Body of pancreas (tissue), 4 donors: ENCODE measurements at regions not wholly inside any gene's neighbourhood (a gene's known extent, or its start where the extent isn't known, plus 50 kb on each side); places are given as distances from the start of the nearest gene placed in this dataset.
A peak's percentile ranks its signal among the peaks of the same experiment; 100 is the strongest.
"Not testable (repeated sequence)": the region's sequence is repeated elsewhere in the genome, so short reads cannot be mapped to it uniquely, and the experiment has no call there.

Experiments used
- ATAC-seq: fragments of 150-250 bp; one replicate; pipeline ENCODE4 v1.9.1; 2016
- DNase-seq, 4 donors: peaks; one replicate each; pipeline ENCODE4 v3.0.0-alpha.2; 2019
- H3K27ac ChIP-seq, 4 donors: fragments of 200-600 bp; sonication (generic); 1 replicate in 3 of 4; 2 replicates in 1 of 4; pipeline versions ENCODE4 v1.5.1 to v1.6.1; 2016 to 2019; ENCODE audit warnings: mild to moderate bottlenecking in 1 of 4, mixed read lengths in 1 of 4, moderate library complexity in 1 of 4
- H3K27me3 ChIP-seq, 2 donors: fragments of 200-600 bp; sonication (generic); one replicate each; pipeline ENCODE4 v1.6.0; 2016; ENCODE audit warnings: mild to moderate bottlenecking in 1 of 2
- H3K36me3 ChIP-seq, 2 donors: fragments of 200-600 bp; sonication (generic); replicated peaks in 1 of 2; 2 replicates each; pipeline ENCODE4 v1.5.1; 2016; ENCODE audit warnings: low read depth in 2 of 2; ENCODE audit not compliant: insufficient read depth in 1 of 2
- H3K4me1 ChIP-seq: fragments of 200-600 bp; sonication (generic); one replicate; pipeline ENCODE4 v1.6.0; 2016
- H3K4me3 ChIP-seq, 2 donors: fragments of 200-600 bp; sonication (generic); 1 replicate in 1 of 2; 2 replicates in 1 of 2; pipeline ENCODE4 v1.5.1; 2016 to 2019
- H3K9me3 ChIP-seq, 3 donors: fragments of 200-600 bp; sonication (generic); 1 replicate in 2 of 3; 2 replicates in 1 of 3; pipeline ENCODE4 v1.5.1; 2016
- POLR2A ChIP-seq, 3 donors: fragments of 450-650 bp; IDR thresholded peaks; one replicate each; pipeline ENCODE4 v1.6.1; 2016; ENCODE audit warnings: antibody characterized with exemption in 3 of 3, mild to moderate bottlenecking in 2 of 3
- WGBS, 2 donors: methylation state at CpG; one replicate each; pipeline ENCODE4 v1.1.5; 2017; 5-methylcytosine and 5-hydroxymethylcytosine counted together
- intact Hi-C: fragments of 100-400 bp; cut with DNase I; formaldehyde crosslinking; loops from one replicate; pipeline ENCODE4 v1.15.1; 2023
- TF ChIP-seq, protein P1 (sequence below), 7 experiments: fragments of 450-650 bp in 4 of 7; fragments of 200-600 bp in 3 of 7; sonication (generic) in 3 of 7; IDR thresholded peaks; one replicate each; pipeline ENCODE4 v1.5.1; 2016 to 2019; ENCODE audit warnings: antibody characterized with exemption in 7 of 7

- H3K4me3 ChIP-seq = no peak overlapping the region
- H3K9me3 ChIP-seq = no peaks in the 10 kb centered on the region
- no peaks in the 10 kb centered on the region for H3K36me3 ChIP-seq
- H3K27ac ChIP-seq = peak overlapping the region in 3 of 4 donors; percentile 57 to 68 (median 57)
- DNase-seq = peak in 3 of 4 donors; percentile 16 to 79 (median 28)
- H3K27me3 ChIP-seq = no peaks in the 10 kb centered on the region
- intact Hi-C loops = no loop called here
- WGBS, 2 donors = 54 to 68% methylated on average over 9 of the region's 9 CpGs
- TF ChIP-seq, protein P1, sequence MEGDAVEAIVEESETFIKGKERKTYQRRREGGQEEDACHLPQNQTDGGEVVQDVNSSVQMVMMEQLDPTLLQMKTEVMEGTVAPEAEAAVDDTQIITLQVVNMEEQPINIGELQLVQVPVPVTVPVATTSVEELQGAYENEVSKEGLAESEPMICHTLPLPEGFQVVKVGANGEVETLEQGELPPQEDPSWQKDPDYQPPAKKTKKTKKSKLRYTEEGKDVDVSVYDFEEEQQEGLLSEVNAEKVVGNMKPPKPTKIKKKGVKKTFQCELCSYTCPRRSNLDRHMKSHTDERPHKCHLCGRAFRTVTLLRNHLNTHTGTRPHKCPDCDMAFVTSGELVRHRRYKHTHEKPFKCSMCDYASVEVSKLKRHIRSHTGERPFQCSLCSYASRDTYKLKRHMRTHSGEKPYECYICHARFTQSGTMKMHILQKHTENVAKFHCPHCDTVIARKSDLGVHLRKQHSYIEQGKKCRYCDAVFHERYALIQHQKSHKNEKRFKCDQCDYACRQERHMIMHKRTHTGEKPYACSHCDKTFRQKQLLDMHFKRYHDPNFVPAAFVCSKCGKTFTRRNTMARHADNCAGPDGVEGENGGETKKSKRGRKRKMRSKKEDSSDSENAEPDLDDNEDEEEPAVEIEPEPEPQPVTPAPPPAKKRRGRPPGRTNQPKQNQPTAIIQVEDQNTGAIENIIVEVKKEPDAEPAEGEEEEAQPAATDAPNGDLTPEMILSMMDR (IDR thresholded peaks at IDR 0.05) = no peak
- TF ChIP-seq POLR2A (IDR thresholded peaks at IDR 0.05) = no peak
- H3K4me1 ChIP-seq = peaks cover 49% of the 10 kb centered on the region
- no peak for ATAC-seq
These were observed 98.8 kb upstream of the BASP1 start for GRCh38 chr5:17118631-17119030.

GRCh38 chr5:17120209-17120608 lies 97.2 kb upstream of the BASP1 start:
- peak in 1 of 3 donors; percentile 7 for TF ChIP-seq POLR2A (IDR thresholded peaks at IDR 0.05)
- TF ChIP-seq, protein P1 (IDR thresholded peaks at IDR 0.05) = no peak
- Histone ChIP-seq H3K27ac (peak overlapping the region; percentile 2 to 77 (median 54)), H3K9me3 (no peaks in the 10 kb centered on the region), H3K27me3 (no peaks in the 10 kb centered on the region), H3K4me1 (peaks cover 50% of the 10 kb centered on the region), H3K36me3 (no peaks in the 10 kb centered on the region), H3K4me3 (no peak overlapping the region)
- DNase-seq (peak in 2 of 4 donors; percentile 14 to 15), ATAC-seq (peak; percentile 72)
- intact Hi-C loops = no loop called here
- WGBS, 2 donors = 35% methylated on average over 3 of the region's 3 CpGs

- Histone ChIP-seq H3K36me3 (no peaks in the 10 kb centered on the region), H3K4me1 (peaks cover 49% of the 10 kb centered on the region), H3K27me3 (no peaks in the 10 kb centered on the region), H3K27ac (peak overlapping the region; percentile 15 to 77 (median 52)), H3K4me3 (no peak overlapping the region), H3K9me3 (no peaks in the 10 kb centered on the region)
- DNase-seq (no peak), ATAC-seq (no peak)
- TF ChIP-seq POLR2A (IDR thresholded peaks at IDR 0.05) = no peak
- TF ChIP-seq, protein P1 (IDR thresholded peaks at IDR 0.05) = no peak
- WGBS, 2 donors = 84 to 93% methylated on average over 3 of the region's 3 CpGs
- intact Hi-C loops = no loop called here
These were observed 95.7 kb upstream of the BASP1 start for GRCh38 chr5:17121776-17122175.

DNA sequence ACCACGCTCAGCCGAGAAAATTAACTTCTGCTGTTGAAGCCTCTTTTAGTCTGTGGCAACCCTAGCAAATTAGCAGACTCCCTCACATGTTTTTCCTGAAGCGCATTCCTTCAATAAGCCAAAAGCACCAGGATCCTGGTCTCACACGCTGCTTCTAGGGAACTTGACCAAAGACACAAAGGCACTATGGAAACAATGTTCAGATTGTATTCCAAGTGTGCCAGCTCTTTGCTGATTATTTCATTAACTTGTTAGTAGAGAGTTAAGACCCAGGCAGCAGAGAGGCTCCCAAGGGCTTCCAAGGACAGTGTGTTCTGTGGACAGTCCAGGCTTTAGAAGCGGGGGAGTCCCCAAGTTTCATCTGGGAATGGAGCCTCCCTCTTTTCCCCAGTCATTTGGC lies 94.4 kb upstream of the BASP1 start:
- H3K9me3 ChIP-seq = no peaks in the 10 kb centered on the region
- DNase-seq = peak in 3 of 4 donors; percentile 11 to 29 (median 11)
- no peaks in the 10 kb centered on the region for H3K36me3 ChIP-seq
- TF ChIP-seq POLR2A (IDR thresholded peaks at IDR 0.05) = no peak
- TF ChIP-seq, protein P1 (IDR thresholded peaks at IDR 0.05) = no peak
- intact Hi-C loops = no loop called here
- no peaks in the 10 kb centered on the region for H3K27me3 ChIP-seq
- peaks cover 48% of the 10 kb centered on the region for H3K4me1 ChIP-seq
- H3K4me3 ChIP-seq = no peak overlapping the region
- peak; percentile 39 for ATAC-seq
- WGBS, 2 donors = 60 to 84% methylated on average over 5 of the region's 5 CpGs
- H3K27ac ChIP-seq = peak overlapping the region in 3 of 4 donors; percentile 40 to 77 (median 65)

GRCh38 chr5:17123773-17124172 lies 93.7 kb upstream of the BASP1 start:
- H3K36me3 ChIP-seq, H3K4me3 ChIP-seq, intact Hi-C loops, ATAC-seq, H3K9me3 ChIP-seq, H3K27me3 ChIP-seq: not testable (repeated sequence)
- Histone ChIP-seq H3K4me1 (peaks cover 42% of the 10 kb centered on the region), H3K27ac (peak overlapping the region in 3 of 4 donors; percentile 40 to 77 (median 65))
- peak in 1 of 4 donors; percentile 9 for DNase-seq
- WGBS, 2 donors = 64 to 74% methylated on average over 3 of the region's 3 CpGs
